ENCODE measurements at regions not wholly inside any gene's neighbourhood (a gene's known extent, or its start where the extent isn't known, plus 50 kb on each side); places are given as distances from the start of the nearest gene placed in this dataset.

- ATAC-seq (ENCODE audit: low read depth) (peak; percentile 93), DNase-seq (peak; percentile 80)
- H3K79me2 ChIP-seq (ENCODE audit: control insufficient read depth, insufficient read depth, low read length) = no peaks in the 10 kb centered on the region
- no peak for TF ChIP-seq CTCF (IDR thresholded peaks at IDR 0.05)
- Mint-ChIP-seq H3K9me3 (ENCODE audit: insufficient read depth) (peaks cover 3% of the 10 kb centered on the region), H3K4me3 (peak overlapping the region; percentile 44), H3K27ac (peak overlapping the region; percentile 79), H3K27me3 (no peaks in the 10 kb centered on the region), H3K4me1 (peaks cover 30% of the 10 kb centered on the region)
- H4K20me1 ChIP-seq (ENCODE audit: control insufficient read depth, insufficient read depth, low read length, poor library complexity, severe bottlenecking) = no peaks in the 10 kb centered on the region
- no peaks in the 10 kb centered on the region for H3K36me3 ChIP-seq (replicated peaks in 1 of 2; ENCODE audit: control extremely low read depth in 1 of 2, control insufficient read depth in 1 of 2, extremely low read depth in 1 of 2, insufficient read depth in 2 of 2, low read length in 1 of 2)
- H3K27me3 ChIP-seq (replicated peaks in 1 of 4; ENCODE audit: control extremely low read depth in 1 of 4, control insufficient read depth in 3 of 4, insufficient read depth in 4 of 4, low read length in 3 of 4) = no peaks in the 10 kb centered on the region
- H3K4me3 ChIP-seq (ENCODE audit: control extremely low read depth in 1 of 5, extremely low read depth in 1 of 5, insufficient read depth in 1 of 5, low read depth in 2 of 5, low read length in 4 of 5) = peak overlapping the region in 1 of 5 experiments; percentile 3
- POLR2A ChIA-PET = no interaction called here
- peak overlapping the region; percentile 45 for H3K4me2 ChIP-seq (replicated peaks; ENCODE audit: low read depth, low read length, poor library complexity, severe bottlenecking)
- WGBS (ENCODE audit: insufficient coverage) = 57% methylated on average over 6 of the region's 11 CpGs
- H3K9me3 ChIP-seq (ENCODE audit: control extremely low read depth in 1 of 3, control insufficient read depth in 2 of 3, insufficient read depth in 1 of 3, low read length in 2 of 3) = no peaks in the 10 kb centered on the region
- intact Hi-C loops (cut with micrococcal nuclease) = loop anchor here (2.0 to 5.0 kb wide), 2 partner anchors 346 to 1189 kb away; partner anchors contain the start of gene PNPLA4
- H3K4me1 ChIP-seq (ENCODE audit: control insufficient read depth in 2 of 2, insufficient read depth in 2 of 2, low read length in 2 of 2) = peaks cover 22 to 28% of the 10 kb centered on the region in 2 donors
- CTCF ChIA-PET = interaction anchor here (1.3 kb wide), 1 partner anchor 352 kb away, joined by 4 read pairs; no protein-coding TSS in a partner anchor
- no peak overlapping the region for H3K9ac ChIP-seq (ENCODE audit: low read length)
- H2AFZ ChIP-seq (ENCODE audit: insufficient read depth, low read depth, low read length, poor library complexity, severe bottlenecking) = peak overlapping the region; percentile 5
- H3K27ac ChIP-seq (ENCODE audit: low read length in 2 of 2) = peak overlapping the region; percentile 52 to 60
These were observed 203.9 kb upstream of the VCX3A start for GRCh38 chrX:6738518-6739470.

- Histone ChIP-seq H3K27me3 (replicated peaks in 1 of 4; ENCODE audit: control extremely low read depth in 1 of 4, control insufficient read depth in 3 of 4, insufficient read depth in 4 of 4, low read length in 3 of 4) (no peaks in the 10 kb centered on the region), H3K9me3 (ENCODE audit: control extremely low read depth in 1 of 3, control insufficient read depth in 2 of 3, insufficient read depth in 1 of 3, low read length in 2 of 3) (no peaks in the 10 kb centered on the region), H3K4me1 (ENCODE audit: control insufficient read depth in 2 of 2, insufficient read depth in 2 of 2, low read length in 2 of 2) (peaks cover 26 to 39% of the 10 kb centered on the region in 2 donors), H4K20me1 (ENCODE audit: control insufficient read depth, insufficient read depth, low read length, poor library complexity, severe bottlenecking) (no peaks in the 10 kb centered on the region), H3K36me3 (replicated peaks in 1 of 2; ENCODE audit: control extremely low read depth in 1 of 2, control insufficient read depth in 1 of 2, extremely low read depth in 1 of 2, insufficient read depth in 2 of 2, low read length in 1 of 2) (no peaks in the 10 kb centered on the region), H2AFZ (ENCODE audit: insufficient read depth, low read depth, low read length, poor library complexity, severe bottlenecking) (no peak overlapping the region), H3K27ac (ENCODE audit: low read length in 2 of 2) (no peak overlapping the region), H3K4me2 (replicated peaks; ENCODE audit: low read depth, low read length, poor library complexity, severe bottlenecking) (no peak overlapping the region), H3K79me2 (ENCODE audit: control insufficient read depth, insufficient read depth, low read length) (no peaks in the 10 kb centered on the region), H3K9ac (ENCODE audit: low read length) (no peak overlapping the region), H3K4me3 (ENCODE audit: control extremely low read depth in 1 of 5, extremely low read depth in 1 of 5, insufficient read depth in 1 of 5, low read depth in 2 of 5, low read length in 4 of 5) (no peak overlapping the region)
- Mint-ChIP-seq H3K27me3 (no peaks in the 10 kb centered on the region), H3K9me3 (ENCODE audit: insufficient read depth) (peaks cover 3% of the 10 kb centered on the region), H3K4me1 (peaks cover 37% of the 10 kb centered on the region), H3K4me3 (no peak overlapping the region), H3K27ac (no peak overlapping the region)
- ChIA-PET CTCF (no interaction called here), POLR2A (no interaction called here)
- TF ChIP-seq CTCF (IDR thresholded peaks at IDR 0.05) (no peak), EZH2 (IDR thresholded peaks at IDR 0.05; ENCODE audit: borderline replicate concordance, insufficient read depth, low read depth, low read length, poor library complexity, severe bottlenecking) (no peak)
- no CpG with 5 or more reads among the region's 6 CpGs for WGBS (ENCODE audit: insufficient coverage)
- DNase-seq (no peak), ATAC-seq (ENCODE audit: low read depth) (no peak)
- intact Hi-C loops (cut with micrococcal nuclease) = loop anchor here (5.0 kb wide), 1 partner anchor 1192 kb away; the partner anchor contains the start of gene PNPLA4
These were observed 200.1 kb upstream of the VCX3A start for GRCh38 chrX:6734844-6735634.

Data from B cell (primary cell).